ENCODE measurements at regions not wholly inside any gene's neighbourhood (a gene's known extent, or its start where the extent isn't known, plus 50 kb on each side); places are given as distances from the start of the nearest gene placed in this dataset.

GRCh38 chr3:104750581-104750980 lies 616.1 kb upstream of the ALCAM start:
- no peak overlapping the region for H3K4me3 ChIP-seq (ENCODE audit: low read depth, low read length)
- no peak for DNase-seq (ENCODE audit: low read depth)
- TF ChIP-seq CTCF (IDR thresholded peaks at IDR 0.05; ENCODE audit: insufficient read depth, low read depth, low read length, missing control alignments) = no peak

- DNase-seq (ENCODE audit: low read depth) = no peak
- no peak for TF ChIP-seq CTCF (IDR thresholded peaks at IDR 0.05; ENCODE audit: insufficient read depth, low read depth, low read length, missing control alignments)
- no peak overlapping the region for H3K4me3 ChIP-seq (ENCODE audit: low read depth, low read length)
These were observed 610.9 kb upstream of the ALCAM start for GRCh38 chr3:104755791-104756190.

- no peak overlapping the region for H3K4me3 ChIP-seq (ENCODE audit: low read depth, low read length)
- no peak for TF ChIP-seq CTCF (IDR thresholded peaks at IDR 0.05; ENCODE audit: insufficient read depth, low read depth, low read length, missing control alignments)
- no peak for DNase-seq (ENCODE audit: low read depth)
These were observed 603.7 kb upstream of the ALCAM start for GRCh38 chr3:104763007-104763406.

GRCh38 chr3:104764496-104764895 lies 602.2 kb upstream of the ALCAM start:
- no peak overlapping the region for H3K4me3 ChIP-seq (ENCODE audit: low read depth, low read length)
- TF ChIP-seq CTCF (IDR thresholded peaks at IDR 0.05; ENCODE audit: insufficient read depth, low read depth, low read length, missing control alignments) = no peak
- no peak for DNase-seq (ENCODE audit: low read depth)

GRCh38 chr3:104768886-104769285 lies 597.8 kb upstream of the ALCAM start:
- H3K4me3 ChIP-seq (ENCODE audit: low read depth, low read length) = no peak overlapping the region
- DNase-seq (ENCODE audit: low read depth) = no peak
- no peak for TF ChIP-seq CTCF (IDR thresholded peaks at IDR 0.05; ENCODE audit: insufficient read depth, low read depth, low read length, missing control alignments)

- DNase-seq (ENCODE audit: low read depth) = no peak
- no peak overlapping the region for H3K4me3 ChIP-seq (ENCODE audit: low read depth, low read length)
- TF ChIP-seq CTCF (IDR thresholded peaks at IDR 0.05; ENCODE audit: insufficient read depth, low read depth, low read length, missing control alignments) = no peak
These were observed 587.4 kb upstream of the ALCAM start for GRCh38 chr3:104779324-104779723.

GRCh38 chr3:104781112-104781511 lies 585.6 kb upstream of the ALCAM start:
- no peak overlapping the region for H3K4me3 ChIP-seq (ENCODE audit: low read depth, low read length)
- no peak for DNase-seq (ENCODE audit: low read depth)
- TF ChIP-seq CTCF (IDR thresholded peaks at IDR 0.05; ENCODE audit: insufficient read depth, low read depth, low read length, missing control alignments) = no peak
